Trophoblast cell (in vitro differentiated cells and primary cell): ENCODE measurements at regions not wholly inside any gene's neighbourhood (a gene's known extent, or its start where the extent isn't known, plus 50 kb on each side); places are given as distances from the start of the nearest gene placed in this dataset.
A peak's percentile ranks its signal among the peaks of the same experiment; 100 is the strongest.

Experiments
- DNase-seq, 2 donors: peaks; one replicate each; pipeline ENCODE4 v3.0.0-alpha.2; 2016
- H2AFZ ChIP-seq: 2 replicates; pipeline ENCODE4 v1.6.1; 2013; ENCODE audit warnings: low read length, moderate library complexity, mild to moderate bottlenecking; ENCODE audit not compliant: insufficient read depth, poor library complexity
- H2AK5ac ChIP-seq: 2 replicates; pipeline ENCODE4 v1.6.1; 2013; ENCODE audit warnings: mild to moderate bottlenecking, low read length
- H2BK120ac ChIP-seq: 2 replicates; pipeline ENCODE4 v1.6.1; 2013; ENCODE audit warnings: low read length, mild to moderate bottlenecking, moderate library complexity; ENCODE audit not compliant: insufficient read depth, poor library complexity
- H2BK12ac ChIP-seq: 2 replicates; pipeline ENCODE4 v1.6.1; 2013; ENCODE audit warnings: mild to moderate bottlenecking, low read length, moderate library complexity
- H2BK5ac ChIP-seq: 2 replicates; pipeline ENCODE4 v1.6.1; 2013; ENCODE audit warnings: low read length, low read depth, moderate library complexity, mild to moderate bottlenecking; ENCODE audit not compliant: poor library complexity
- H3K14ac ChIP-seq: 2 replicates; pipeline ENCODE4 v1.6.1; 2013; ENCODE audit warnings: mild to moderate bottlenecking, low read length
- H3K18ac ChIP-seq: 2 replicates; pipeline ENCODE4 v1.6.1; 2013; ENCODE audit warnings: mild to moderate bottlenecking, low read length
- H3K23ac ChIP-seq: 2 replicates; pipeline ENCODE4 v1.6.1; 2013; ENCODE audit warnings: low read length
- H3K27ac ChIP-seq: 2 replicates; pipeline ENCODE4 v1.5.1; 2013; ENCODE audit warnings: low read depth, mild to moderate bottlenecking, inconsistent platforms, low read length, moderate library complexity
- H3K27me3 ChIP-seq: 2 replicates; pipeline ENCODE4 v1.6.1; 2013; ENCODE audit warnings: inconsistent platforms, mild to moderate bottlenecking, low read length, moderate library complexity; ENCODE audit not compliant: insufficient read depth
- H3K36me3 ChIP-seq, 2 experiments: 1 replicate in 1 of 2; 2 replicates in 1 of 2; pipeline ENCODE4 v1.6.1; 2013; ENCODE audit warnings: low read length in 2 of 2, mild to moderate bottlenecking in 2 of 2, moderate library complexity in 1 of 2; ENCODE audit not compliant: insufficient read depth in 2 of 2, control insufficient read depth in 1 of 2
- H3K4ac ChIP-seq: 2 replicates; pipeline ENCODE4 v1.6.1; 2013; ENCODE audit warnings: low read depth, mild to moderate bottlenecking, low read length, moderate library complexity
- H3K4me1 ChIP-seq, 2 experiments: 1 replicate in 1 of 2; 2 replicates in 1 of 2; pipeline ENCODE4 v1.6.1; 2013; ENCODE audit warnings: low read length in 2 of 2, mild to moderate bottlenecking in 2 of 2, moderate library complexity in 1 of 2; ENCODE audit not compliant: insufficient read depth in 2 of 2, control insufficient read depth in 1 of 2
- H3K4me2 ChIP-seq: 2 replicates; pipeline ENCODE4 v1.6.1; 2013; ENCODE audit warnings: inconsistent platforms, mild to moderate bottlenecking, low read length, moderate library complexity
- H3K4me3 ChIP-seq: 2 replicates; pipeline ENCODE4 v1.5.1; 2013; ENCODE audit warnings: mild to moderate bottlenecking, low read depth, low read length, inconsistent platforms
- H3K79me1 ChIP-seq: one replicate; pipeline ENCODE4 v1.6.1; 2013; ENCODE audit warnings: low read length
- H3K79me2 ChIP-seq: 2 replicates; pipeline ENCODE4 v1.6.1; 2013; ENCODE audit warnings: low read length, mild to moderate bottlenecking; ENCODE audit not compliant: control insufficient read depth, insufficient read depth, poor library complexity
- H3K9ac ChIP-seq: 2 replicates; pipeline ENCODE4 v1.6.1; 2013; ENCODE audit warnings: mild to moderate bottlenecking, low read length
- H3K9me3 ChIP-seq: 2 replicates; pipeline ENCODE4 v1.6.1; 2013; ENCODE audit warnings: low read depth, mild to moderate bottlenecking, control low read depth, inconsistent platforms, low read length; ENCODE audit not compliant: insufficient read depth
- H4K12ac ChIP-seq: 2 replicates; pipeline ENCODE4 v1.6.1; 2013; ENCODE audit warnings: low read depth, mild to moderate bottlenecking, low read length, moderate library complexity
- H4K8ac ChIP-seq: 2 replicates; pipeline ENCODE4 v1.6.1; 2013; ENCODE audit warnings: low read depth, mild to moderate bottlenecking, low read length, moderate library complexity
- H4K91ac ChIP-seq: one replicate; pipeline ENCODE4 v1.6.1; 2013; ENCODE audit warnings: low read depth, mild to moderate bottlenecking, low read length, moderate library complexity
- WGBS: extraction: QIAGEN DNeasy Blood & Tissue Kit; methylation state at CpG from one replicate; pipeline ENCODE4 v1.1.7; 2013; ENCODE audit warnings: missing lambda C conversion rate; ENCODE audit not compliant: insufficient read length, insufficient coverage; ENCODE audit errors: extremely low coverage; 5-methylcytosine and 5-hydroxymethylcytosine counted together

DNA sequence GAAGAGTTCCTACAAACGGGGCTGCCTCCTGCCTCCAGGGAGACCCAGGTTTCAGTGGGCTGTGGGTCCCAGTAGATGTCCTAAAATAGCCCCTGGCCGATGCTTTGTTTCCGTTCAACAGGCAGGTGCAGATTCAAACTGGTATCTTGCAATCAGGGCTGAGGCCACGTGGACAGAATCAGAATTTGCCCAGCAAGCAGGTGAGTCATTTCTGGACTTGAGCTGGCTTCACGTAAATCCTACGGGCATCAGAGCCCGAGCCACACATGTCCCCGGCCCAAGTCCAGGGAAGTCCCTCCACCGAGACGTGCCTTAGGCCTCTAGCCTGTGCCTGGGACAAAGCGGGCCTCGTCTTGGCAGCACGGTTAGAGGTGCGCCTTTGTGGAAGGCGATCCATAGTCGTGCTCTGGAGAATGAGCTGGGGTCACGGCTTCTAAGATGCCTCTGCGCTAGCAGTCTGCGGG is 101.6 kb upstream of the FRMD1 start:
- Histone ChIP-seq H3K79me1 (no peaks in the 10 kb centered on the region), H3K27me3 (no peaks in the 10 kb centered on the region), H3K4ac (no peak overlapping the region), H3K9ac (no peak overlapping the region), H2BK5ac (no peak overlapping the region), H2AK5ac (no peak overlapping the region), H2BK120ac (no peak overlapping the region), H3K9me3 (no peaks in the 10 kb centered on the region), H2BK12ac (no peak overlapping the region), H4K8ac (no peak overlapping the region), H3K14ac (no peak overlapping the region), H3K4me3 (no peak overlapping the region), H2AFZ (no peak overlapping the region), H4K91ac (no peak overlapping the region), H3K79me2 (no peaks in the 10 kb centered on the region), H3K36me3 (no peaks in the 10 kb centered on the region), H3K27ac (no peak overlapping the region), H3K18ac (no peak overlapping the region), H3K4me2 (no peak overlapping the region), H4K12ac (no peak overlapping the region), H3K4me1 (no peaks in the 10 kb centered on the region), H3K23ac (no peak overlapping the region)
- peak; percentile 84 to 88 for DNase-seq
- WGBS: no CpG with 5 or more reads among the region's 19 CpGs

DNA sequence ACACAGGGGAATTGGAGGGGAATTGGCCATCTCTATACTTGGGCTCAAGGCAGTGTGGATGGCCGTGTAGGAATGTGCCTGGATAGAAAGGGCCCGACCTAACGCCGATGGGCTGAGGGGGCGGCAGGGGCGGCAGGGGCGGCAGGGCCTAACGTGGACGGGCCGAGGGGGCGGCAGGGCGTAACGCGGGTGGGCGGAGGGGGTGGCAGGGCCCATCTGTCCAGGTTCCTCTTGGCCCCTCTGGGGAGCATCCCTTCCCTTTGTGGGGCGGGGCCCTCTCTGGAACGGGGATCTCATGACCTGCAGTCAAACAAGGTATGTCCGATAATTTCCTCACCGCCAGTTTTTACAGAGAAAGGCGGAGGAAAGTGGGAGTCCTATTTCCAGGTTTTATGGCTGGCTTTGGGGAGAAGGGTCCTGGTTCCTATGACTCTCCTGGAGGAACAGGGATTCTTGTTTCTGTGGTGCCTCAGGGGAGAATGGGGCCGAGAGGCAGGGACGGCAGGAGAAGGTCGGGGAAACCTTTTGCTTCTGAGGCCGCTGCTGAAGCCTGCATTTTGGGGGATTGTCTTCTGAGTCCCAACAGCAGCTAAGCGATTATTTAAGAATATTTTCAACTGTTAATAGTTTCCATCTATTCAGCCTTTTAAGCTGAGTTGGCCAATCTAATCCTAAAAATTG is 100.8 kb upstream of the FRMD1 start:
- Histone ChIP-seq H2BK5ac (no peak overlapping the region), H2AFZ (no peak overlapping the region), H3K23ac (no peak overlapping the region), H4K91ac (no peak overlapping the region), H3K79me2 (no peaks in the 10 kb centered on the region), H3K4ac (no peak overlapping the region), H3K4me3 (no peak overlapping the region), H2BK12ac (no peak overlapping the region), H3K18ac (no peak overlapping the region), H3K36me3 (no peaks in the 10 kb centered on the region), H4K8ac (no peak overlapping the region), H3K9ac (no peak overlapping the region), H3K14ac (no peak overlapping the region), H3K4me1 (no peaks in the 10 kb centered on the region), H3K4me2 (no peak overlapping the region), H4K12ac (no peak overlapping the region), H3K27ac (no peak overlapping the region), H2AK5ac (no peak overlapping the region), H2BK120ac (no peak overlapping the region), H3K79me1 (no peaks in the 10 kb centered on the region), H3K27me3 (no peaks in the 10 kb centered on the region), H3K9me3 (no peaks in the 10 kb centered on the region)
- WGBS: no CpG with 5 or more reads among the region's 25 CpGs
- DNase-seq: no peak

DNA sequence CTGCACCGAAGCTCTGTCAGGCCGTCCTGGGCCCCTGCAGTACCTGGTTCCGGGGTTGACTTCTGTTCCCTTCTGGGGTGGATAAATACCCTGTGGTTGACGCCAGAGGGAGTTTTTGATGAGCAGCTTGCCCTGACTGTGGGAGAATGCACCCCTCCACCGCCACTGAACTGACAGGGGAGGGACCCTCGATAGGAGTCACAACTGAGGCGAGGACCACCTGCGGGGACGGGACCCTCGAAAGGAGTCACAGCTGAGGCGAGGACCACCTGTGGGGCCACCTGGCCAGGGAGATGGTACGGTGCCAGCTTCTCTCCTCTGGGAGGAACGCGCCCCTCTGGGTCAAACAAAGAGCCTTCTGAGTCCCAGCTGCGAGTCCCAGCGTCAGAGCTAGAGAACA is 100.1 kb upstream of the FRMD1 start:
- H2AFZ ChIP-seq: no peak overlapping the region
- no peaks in the 10 kb centered on the region for H3K27me3 ChIP-seq
- H3K23ac ChIP-seq: no peak overlapping the region
- no peak overlapping the region for H3K4me3 ChIP-seq
- no peak overlapping the region for H4K8ac ChIP-seq
- no peak overlapping the region for H3K9ac ChIP-seq
- no peak overlapping the region for H2BK120ac ChIP-seq
- no peaks in the 10 kb centered on the region for H3K36me3 ChIP-seq
- no peaks in the 10 kb centered on the region for H3K79me2 ChIP-seq
- no peak overlapping the region for H2BK12ac ChIP-seq
- H2AK5ac ChIP-seq: no peak overlapping the region
- H4K12ac ChIP-seq: no peak overlapping the region
- DNase-seq: no peak
- H3K14ac ChIP-seq: no peak overlapping the region
- no peaks in the 10 kb centered on the region for H3K79me1 ChIP-seq
- H3K27ac ChIP-seq: no peak overlapping the region
- no peaks in the 10 kb centered on the region for H3K4me1 ChIP-seq
- no peak overlapping the region for H3K4ac ChIP-seq
- no CpG with 5 or more reads among the region's 16 CpGs for WGBS
- no peaks in the 10 kb centered on the region for H3K9me3 ChIP-seq
- no peak overlapping the region for H2BK5ac ChIP-seq
- no peak overlapping the region for H4K91ac ChIP-seq
- no peak overlapping the region for H3K4me2 ChIP-seq
- no peak overlapping the region for H3K18ac ChIP-seq

DNA sequence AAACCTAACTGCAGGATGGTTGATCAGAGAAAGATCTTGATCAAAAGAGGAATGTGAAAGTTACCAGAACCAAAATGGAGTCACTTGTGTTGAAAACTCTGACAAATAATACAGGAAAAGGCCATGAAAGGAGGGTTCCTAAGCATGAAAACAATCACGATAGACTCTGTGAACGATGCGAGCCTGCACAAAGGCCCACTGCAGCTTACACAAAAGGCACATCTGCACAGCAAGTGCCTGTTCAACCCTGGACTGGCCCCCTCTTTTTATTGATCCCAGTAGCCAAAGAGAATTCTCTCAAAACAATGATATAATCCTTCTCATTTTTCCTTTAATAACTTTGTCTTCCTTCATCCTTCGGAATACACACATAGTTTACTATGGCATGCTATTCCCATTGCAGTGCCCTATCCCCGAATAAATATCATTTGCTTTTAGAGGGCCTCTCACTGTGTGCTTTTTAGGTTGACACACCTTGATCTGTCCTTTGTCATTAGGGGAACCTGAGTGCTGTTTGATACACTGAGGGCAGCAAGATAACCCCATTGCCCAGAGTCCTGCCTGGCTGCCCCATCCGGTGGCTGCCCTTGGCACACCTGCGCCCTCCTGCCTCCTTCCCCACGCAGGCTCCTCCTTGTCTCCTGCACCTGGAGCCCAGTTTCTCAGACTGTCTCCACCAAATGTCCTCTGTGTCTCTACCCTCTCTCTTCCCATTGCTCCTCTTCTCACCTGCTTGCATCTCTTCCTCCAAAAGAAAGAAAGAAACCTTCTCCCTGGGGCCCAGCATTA is 98.3 kb upstream of the FRMD1 start:
- Histone ChIP-seq H2BK12ac (no peak overlapping the region), H3K36me3 (no peaks in the 10 kb centered on the region), H3K9me3 (no peaks in the 10 kb centered on the region), H4K12ac (no peak overlapping the region), H3K79me2 (no peaks in the 10 kb centered on the region), H3K23ac (no peak overlapping the region), H4K8ac (no peak overlapping the region), H2AFZ (no peak overlapping the region), H4K91ac (no peak overlapping the region), H2BK5ac (no peak overlapping the region), H3K14ac (no peak overlapping the region), H3K9ac (no peak overlapping the region), H3K27me3 (no peaks in the 10 kb centered on the region), H3K18ac (no peak overlapping the region), H3K4me1 (no peaks in the 10 kb centered on the region), H3K79me1 (no peaks in the 10 kb centered on the region), H3K4me2 (no peak overlapping the region), H2AK5ac (no peak overlapping the region), H3K4me3 (no peak overlapping the region), H3K27ac (no peak overlapping the region), H3K4ac (no peak overlapping the region), H2BK120ac (no peak overlapping the region)
- no CpG with 5 or more reads among the region's 8 CpGs for WGBS
- DNase-seq: no peak
